ENCODE measurements at regions not wholly inside any gene's neighbourhood (a gene's known extent, or its start where the extent isn't known, plus 50 kb on each side); places are given as distances from the start of the nearest gene placed in this dataset.

- H3K27ac Mint-ChIP-seq (ENCODE audit: low read depth, unreplicated experiment): no peak overlapping the region
- H3K4me3 Mint-ChIP-seq (ENCODE audit: unreplicated experiment): no peak overlapping the region
- H3K36me3 Mint-ChIP-seq (ENCODE audit: insufficient read depth, unreplicated experiment): no peaks in the 10 kb centered on the region
- BruUV-seq (replicated peaks): no TSS peak
- peaks cover 12% of the 10 kb centered on the region for H3K4me1 Mint-ChIP-seq (ENCODE audit: insufficient read depth, unreplicated experiment)
- TF ChIP-seq CTCF (IDR thresholded peaks at IDR 0.05; ENCODE audit: unreplicated experiment): no peak
- H3K9me3 Mint-ChIP-seq (ENCODE audit: unreplicated experiment): no peaks in the 10 kb centered on the region
- ChIA-PET CTCF (interaction anchor here (0.7 to 6.7 kb wide), 13 partner anchors 8 to 1265 kb away, joined by 3 to 64 read pairs (median 6); no protein-coding TSS in a partner anchor), POLR2A (no interaction called here)
- no peak for DNase-seq (ENCODE audit: unreplicated experiment)
- no peaks in the 10 kb centered on the region for H3K27me3 Mint-ChIP-seq (ENCODE audit: insufficient read depth, unreplicated experiment)
- intact Hi-C loops (cut with micrococcal nuclease): no loop called here
Measured at GRCh38 chr6:44657206-44657819, 269.8 kb downstream of the CDC5L start.

GRCh38 chr6:44658571-44658970, 271.1 kb downstream of the CDC5L start:
- intact Hi-C loops (cut with micrococcal nuclease): no loop called here
- Mint-ChIP-seq H3K36me3 (ENCODE audit: insufficient read depth, unreplicated experiment) (peaks cover 6% of the 10 kb centered on the region), H3K9me3 (ENCODE audit: unreplicated experiment) (no peaks in the 10 kb centered on the region), H3K4me1 (ENCODE audit: insufficient read depth, unreplicated experiment) (peaks cover 24% of the 10 kb centered on the region), H3K27ac (ENCODE audit: low read depth, unreplicated experiment) (no peak overlapping the region), H3K27me3 (ENCODE audit: insufficient read depth, unreplicated experiment) (no peaks in the 10 kb centered on the region), H3K4me3 (ENCODE audit: unreplicated experiment) (no peak overlapping the region)
- CTCF ChIA-PET: interaction anchor here (1.1 kb wide), 1 partner anchor 1266 kb away, joined by 3 read pairs; no protein-coding TSS in a partner anchor
- POLR2A ChIA-PET: no interaction called here
- BruUV-seq (replicated peaks): no TSS peak
- no peak for DNase-seq (ENCODE audit: unreplicated experiment)
- TF ChIP-seq CTCF (IDR thresholded peaks at IDR 0.05; ENCODE audit: unreplicated experiment): no peak

- no peak overlapping the region for H3K4me3 Mint-ChIP-seq (ENCODE audit: unreplicated experiment)
- CTCF ChIA-PET: interaction anchor here (0.7 to 2.0 kb wide), 5 partner anchors 29 to 1264 kb away, joined by 3 to 4 read pairs (median 3); no protein-coding TSS in a partner anchor
- BruUV-seq (replicated peaks): no TSS peak
- POLR2A ChIA-PET: no interaction called here
- peaks cover 6% of the 10 kb centered on the region for H3K36me3 Mint-ChIP-seq (ENCODE audit: insufficient read depth, unreplicated experiment)
- H3K27me3 Mint-ChIP-seq (ENCODE audit: insufficient read depth, unreplicated experiment): no peaks in the 10 kb centered on the region
- H3K27ac Mint-ChIP-seq (ENCODE audit: low read depth, unreplicated experiment): no peak overlapping the region
- intact Hi-C loops (cut with micrococcal nuclease): no loop called here
- no peak for DNase-seq (ENCODE audit: unreplicated experiment)
- H3K9me3 Mint-ChIP-seq (ENCODE audit: unreplicated experiment): no peaks in the 10 kb centered on the region
- peaks cover 27% of the 10 kb centered on the region for H3K4me1 Mint-ChIP-seq (ENCODE audit: insufficient read depth, unreplicated experiment)
- no peak for TF ChIP-seq CTCF (IDR thresholded peaks at IDR 0.05; ENCODE audit: unreplicated experiment)
Measured at GRCh38 chr6:44659726-44660125, 272.2 kb downstream of the CDC5L start.

GRCh38 chr6:44660561-44661220, 273.2 kb downstream of the CDC5L start:
- peaks cover 6% of the 10 kb centered on the region for H3K36me3 Mint-ChIP-seq (ENCODE audit: insufficient read depth, unreplicated experiment)
- H3K4me1 Mint-ChIP-seq (ENCODE audit: insufficient read depth, unreplicated experiment): peaks cover 20% of the 10 kb centered on the region
- POLR2A ChIA-PET: interaction anchor here (1.0 kb wide), 1 partner anchor 1059 kb away, joined by 3 read pairs; no protein-coding TSS in a partner anchor
- no peak for DNase-seq (ENCODE audit: unreplicated experiment)
- H3K27me3 Mint-ChIP-seq (ENCODE audit: insufficient read depth, unreplicated experiment): no peaks in the 10 kb centered on the region
- CTCF ChIA-PET: interaction anchor here (0.5 to 2.0 kb wide), 5 partner anchors 30 to 1270 kb away, joined by 3 to 4 read pairs (median 4); no protein-coding TSS in a partner anchor
- H3K4me3 Mint-ChIP-seq (ENCODE audit: unreplicated experiment): no peak overlapping the region
- TF ChIP-seq CTCF (IDR thresholded peaks at IDR 0.05; ENCODE audit: unreplicated experiment): no peak
- no peak overlapping the region for H3K27ac Mint-ChIP-seq (ENCODE audit: low read depth, unreplicated experiment)
- no peaks in the 10 kb centered on the region for H3K9me3 Mint-ChIP-seq (ENCODE audit: unreplicated experiment)
- intact Hi-C loops (cut with micrococcal nuclease): no loop called here
- no TSS peak for BruUV-seq (replicated peaks)

Data from MCF 10A (cell line).